K562 (cell line): ENCODE measurements at regions not wholly inside any gene's neighbourhood (a gene's known extent, or its start where the extent isn't known, plus 50 kb on each side); places are given as distances from the start of the nearest gene placed in this dataset.

ENCODE experiments used
- NCOA4 ChIP-seq: fragments of 450-650 bp; IDR thresholded peaks from 2 replicates; pipeline ENCODE4 v1.6.1; 2018; ENCODE audit warnings: mild to moderate bottlenecking; ENCODE audit not compliant: partially characterized antibody
- ZBTB40 ChIP-seq, 2 experiments: fragments of 450-650 bp in 1 of 2; sonication (generic) in 1 of 2; formaldehyde crosslinking in 1 of 2; IDR thresholded peaks; 2 replicates each; pipeline versions ENCODE4 v1.7.1 to v1.9.0; 2016 to 2022; ENCODE audit warnings: inconsistent platforms in 1 of 2, mild to moderate bottlenecking in 1 of 2, missing genetic modification reagents in 1 of 2

- TF ChIP-seq ZBTB40 (IDR thresholded peaks at IDR 0.05) (no peak), ZBTB40 (CRISPR knock-in tag; IDR thresholded peaks at IDR 0.05) (no peak), NCOA4 (no peak)
- TF ChIP-seq, all 486 proteins: peak for 0
Measured at GRCh38 chr12:28799348-28799747, 349.7 kb upstream of the FAR2 start (continued).
